GM19324 (cell line): ENCODE measurements at regions not wholly inside any gene's neighbourhood (a gene's known extent, or its start where the extent isn't known, plus 50 kb on each side); places are given as distances from the start of the nearest gene placed in this dataset.
"Not testable (repeated sequence)": the region's sequence is repeated elsewhere in the genome, so short reads cannot be mapped to it uniquely, and the experiment has no call there.

ENCODE experiments used
- ATAC-seq: cut with Tn5 transposase; IDR thresholded peaks from one replicate; pipeline ENCODE4 v1.9.1; 2021; ENCODE audit warnings: mild to moderate bottlenecking, moderate library complexity; ENCODE audit not compliant: unreplicated experiment, low FRiP score

DNA sequence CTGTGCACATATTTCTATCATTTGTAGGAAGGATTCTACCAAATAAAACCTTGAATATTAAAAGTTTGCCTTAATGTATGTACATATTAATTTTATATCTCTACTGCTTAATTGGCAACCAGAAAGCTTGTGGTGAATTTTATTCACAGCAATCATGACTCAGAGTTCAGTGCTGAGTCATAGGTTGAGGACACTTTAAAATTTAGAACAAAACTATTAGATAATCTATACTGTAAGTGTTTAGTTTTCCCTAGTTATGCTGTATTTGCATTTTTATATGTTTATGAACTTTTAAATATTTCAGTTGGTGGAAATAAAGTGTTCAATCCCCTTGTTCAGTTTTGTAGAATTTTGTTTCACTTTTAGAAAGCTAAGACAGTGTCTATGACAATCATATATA, 841.5 kb downstream of the KCNT2 start:
- ATAC-seq, result no peak

DNA sequence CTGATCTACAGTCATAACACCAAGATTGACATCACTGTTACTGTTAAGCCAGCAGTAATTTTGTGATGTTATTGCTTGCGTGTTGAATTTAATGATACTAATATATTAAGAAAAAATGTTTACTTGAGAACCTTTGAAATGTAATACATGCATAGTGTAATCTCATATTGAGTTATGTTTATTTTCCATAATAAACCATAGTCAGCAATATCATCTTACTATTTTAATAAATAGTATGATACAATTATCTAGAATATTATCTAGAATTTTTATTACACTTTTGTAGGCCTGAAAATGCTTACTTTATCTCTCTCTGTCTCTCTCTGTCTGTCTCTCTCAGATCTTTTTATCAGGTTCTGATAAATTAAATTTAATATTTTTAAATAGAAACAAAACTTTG, 843.1 kb downstream of the KCNT2 start:
- ATAC-seq, result no peak

DNA sequence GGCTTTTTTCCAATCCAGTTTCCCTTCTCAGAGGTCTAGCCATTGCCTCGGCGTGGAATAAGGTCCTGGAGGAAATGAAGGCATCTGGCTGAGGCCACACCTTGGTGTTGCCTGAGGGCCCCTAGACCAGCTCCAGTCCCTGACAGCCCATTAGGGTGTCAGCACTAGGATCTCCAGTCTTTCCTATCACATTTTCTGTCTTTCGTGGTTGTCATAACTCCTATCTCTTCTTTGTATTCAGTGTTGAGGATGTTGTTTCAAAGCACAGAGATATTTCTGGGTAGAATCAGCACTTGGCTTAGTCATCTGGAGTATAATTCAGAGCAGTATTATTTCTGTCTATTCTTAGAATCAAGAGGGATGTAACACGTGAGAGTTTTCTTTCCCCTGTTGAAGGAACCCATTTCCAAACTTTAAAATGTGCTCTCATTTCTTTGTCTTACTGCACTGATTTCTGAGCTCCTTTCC, 844.3 kb downstream of the KCNT2 start:
- no peak for ATAC-seq

DNA sequence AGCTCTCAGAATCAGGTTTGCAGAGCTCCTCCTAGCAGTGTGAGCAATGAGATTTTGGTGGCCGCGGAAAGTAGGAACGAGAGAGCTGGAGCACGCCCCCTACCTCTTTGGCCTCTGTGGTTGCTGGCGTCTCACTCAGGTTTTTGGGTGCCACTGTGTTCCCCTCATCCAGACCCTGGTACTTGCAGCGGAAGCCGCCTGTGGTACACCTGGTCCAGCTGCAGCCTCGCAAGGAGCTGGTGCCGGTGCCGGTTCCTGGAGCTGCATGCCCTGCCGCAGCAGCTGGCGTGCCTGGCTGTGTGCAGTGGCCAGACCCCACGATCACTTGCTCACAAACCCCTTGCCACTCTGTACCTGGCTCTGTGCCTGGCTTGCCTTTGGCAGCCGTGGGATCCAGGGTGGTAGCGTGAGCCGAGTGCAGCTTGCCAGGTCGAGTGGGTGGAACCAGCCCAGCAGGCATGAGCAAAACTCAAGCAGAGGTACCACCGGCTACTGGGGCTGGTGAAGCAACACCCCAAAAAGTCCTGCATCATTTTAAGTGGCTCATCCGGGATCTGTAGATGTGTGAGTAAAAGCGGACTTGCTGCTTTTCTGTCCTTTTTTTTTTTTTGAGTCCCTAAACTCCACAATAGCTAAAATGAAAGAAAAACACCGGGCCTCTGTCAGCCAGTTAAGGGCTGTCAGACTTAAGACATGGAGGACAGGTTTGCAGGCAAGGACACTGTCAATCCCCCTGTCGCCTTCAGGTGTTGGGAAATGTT, 844.9 kb downstream of the KCNT2 start:
- no peak for ATAC-seq

DNA sequence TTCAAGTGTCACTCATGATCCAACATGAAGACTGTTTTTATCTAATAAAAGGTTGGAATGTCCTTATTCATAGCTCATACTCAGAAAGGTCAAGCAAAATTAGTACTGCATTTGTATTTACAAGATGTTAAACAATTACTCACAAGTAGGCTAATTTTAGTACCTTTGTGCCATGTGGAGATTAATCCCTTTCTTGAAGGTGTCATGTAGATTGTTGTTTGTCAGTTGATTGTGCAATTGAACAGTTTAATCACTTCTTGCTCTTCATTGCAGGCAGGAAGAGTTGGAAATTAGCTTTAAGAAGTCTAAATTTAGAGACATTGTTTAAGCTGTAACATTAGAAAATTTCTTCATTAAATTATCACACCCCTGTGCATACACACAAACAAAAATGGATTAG, 847.1 kb downstream of the KCNT2 start:
- ATAC-seq, result no peak

DNA sequence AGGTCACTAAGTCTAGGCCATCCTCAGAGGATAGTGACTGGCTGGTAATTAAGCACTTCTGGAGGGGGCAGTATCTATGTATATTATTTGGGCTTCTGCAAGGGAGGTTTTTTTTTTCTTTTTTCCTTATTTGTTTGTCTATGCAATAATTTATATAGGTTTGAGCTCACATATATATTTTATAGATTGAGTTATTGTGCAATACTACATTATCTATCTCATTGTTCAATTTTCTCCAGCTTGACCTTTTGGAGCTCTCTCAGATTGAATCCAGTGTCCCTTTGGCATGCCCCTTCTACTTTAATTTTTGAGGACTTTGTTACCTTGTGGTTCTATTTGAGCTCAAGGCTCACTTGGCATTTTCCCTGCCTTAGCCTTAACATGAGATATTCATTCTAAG, 852.1 kb downstream of the KCNT2 start:
- no peak for ATAC-seq

DNA sequence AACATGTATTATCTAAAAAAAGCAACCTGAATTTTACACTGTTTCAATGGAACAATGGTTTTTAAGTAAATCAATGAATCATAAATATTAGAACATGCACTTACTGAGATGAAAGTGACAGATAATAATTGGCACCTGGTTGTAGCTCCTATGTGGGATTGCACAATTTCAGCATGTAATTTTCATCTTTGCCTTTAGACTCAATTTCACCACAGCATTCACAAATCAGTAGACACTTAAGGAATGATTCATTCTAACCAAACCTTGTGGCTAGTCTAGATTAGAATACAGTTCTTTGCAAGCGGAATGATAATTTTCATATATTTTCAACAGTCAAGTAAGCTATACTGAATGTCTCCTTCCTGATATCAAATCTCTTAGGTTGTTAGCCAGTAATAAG, 853.4 kb downstream of the KCNT2 start:
- ATAC-seq, result no peak

DNA sequence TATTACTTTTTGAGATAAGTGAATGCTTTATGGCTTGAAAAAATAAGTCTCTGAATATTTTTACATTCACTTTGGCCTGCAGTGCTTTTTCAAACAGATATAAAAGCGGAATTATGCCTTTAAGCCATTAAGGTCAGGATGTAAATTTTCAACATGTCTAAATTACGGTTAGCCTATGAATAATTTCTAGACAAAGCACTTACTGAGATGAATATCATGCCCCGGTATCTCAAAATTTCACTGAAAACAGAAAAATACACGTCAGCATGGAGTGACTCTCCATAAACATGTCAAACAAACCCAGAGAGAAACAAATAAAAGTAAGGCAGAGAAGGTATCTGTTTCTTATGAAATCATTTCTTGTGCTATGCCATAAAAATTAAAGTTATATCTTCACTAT, 853.9 kb downstream of the KCNT2 start:
- ATAC-seq, result no peak

DNA sequence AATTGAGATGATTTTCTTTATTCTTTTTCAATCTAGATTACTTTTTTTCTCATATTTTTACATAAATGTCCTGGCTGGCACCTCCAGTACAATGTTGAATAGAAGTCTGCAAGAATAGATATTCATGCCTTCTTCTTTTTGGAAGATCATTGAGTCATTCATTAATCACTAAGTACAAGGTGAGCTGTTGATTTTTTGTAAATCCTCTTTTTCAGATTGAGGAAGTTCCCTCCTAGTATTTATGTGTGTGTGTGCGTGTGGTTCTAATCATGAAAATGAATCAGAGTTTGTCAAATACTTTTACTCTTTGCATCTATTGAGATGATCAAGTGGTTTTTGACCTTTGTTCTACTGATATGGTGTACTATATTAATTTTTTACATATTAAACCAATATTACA, 859.3 kb downstream of the KCNT2 start:
- ATAC-seq, result no peak

DNA sequence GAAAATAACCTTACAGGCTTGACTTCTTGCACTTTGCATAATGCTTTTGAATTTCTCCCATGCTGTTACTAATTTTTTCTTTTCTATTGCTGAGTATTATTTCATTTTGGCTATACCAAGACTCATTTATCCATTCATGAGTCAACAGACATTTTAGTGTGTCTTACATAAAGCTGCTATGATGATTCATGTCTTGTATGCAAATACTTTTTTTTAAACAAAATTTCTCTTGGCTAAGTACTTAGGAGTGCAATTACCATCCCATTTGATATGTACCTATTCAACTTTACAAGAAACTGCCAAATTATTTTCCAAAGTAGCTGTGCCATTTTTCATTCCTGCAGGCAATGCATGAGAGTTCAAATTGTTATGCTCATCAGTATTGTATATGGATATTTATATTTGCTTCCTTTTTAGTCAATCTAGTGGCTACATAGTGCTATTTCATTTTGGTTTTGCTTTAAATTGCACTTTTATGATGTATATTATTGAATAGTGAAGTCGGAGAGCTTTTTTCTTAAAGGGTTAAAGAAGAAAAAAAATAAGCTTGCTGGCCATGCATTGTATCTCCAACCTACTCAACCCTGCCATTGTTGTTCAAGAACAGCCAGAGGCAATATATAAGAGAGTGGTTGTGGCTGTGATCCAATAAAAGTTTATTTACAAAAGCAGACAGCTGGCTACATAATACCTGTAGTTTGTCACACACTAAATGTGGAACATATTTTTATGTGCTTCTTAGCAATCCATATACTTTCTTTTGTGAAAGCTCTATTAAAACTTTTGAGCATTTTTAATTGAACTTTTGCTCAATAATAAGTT, 862.8 kb downstream of the KCNT2 start:
- no peak for ATAC-seq

DNA sequence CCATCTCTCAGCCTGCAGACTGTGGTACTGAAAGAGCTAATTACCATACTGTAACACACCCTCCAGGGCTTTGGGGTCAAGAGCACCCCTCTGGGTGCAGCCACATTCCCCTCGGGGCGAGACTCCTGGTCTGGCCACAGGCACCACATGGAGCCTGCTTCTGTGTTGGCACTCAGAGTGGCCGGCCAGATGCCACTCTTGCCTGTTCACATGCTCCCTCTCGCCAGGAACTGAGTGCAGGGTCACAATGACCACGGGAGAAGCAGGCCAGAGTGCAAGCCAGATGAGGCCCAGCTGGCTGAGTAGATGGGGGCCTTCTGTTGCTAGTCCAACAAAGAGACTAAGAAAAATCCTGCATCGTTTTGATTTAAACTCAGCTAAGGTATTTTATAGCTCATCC, 864.0 kb downstream of the KCNT2 start:
- no peak for ATAC-seq

DNA sequence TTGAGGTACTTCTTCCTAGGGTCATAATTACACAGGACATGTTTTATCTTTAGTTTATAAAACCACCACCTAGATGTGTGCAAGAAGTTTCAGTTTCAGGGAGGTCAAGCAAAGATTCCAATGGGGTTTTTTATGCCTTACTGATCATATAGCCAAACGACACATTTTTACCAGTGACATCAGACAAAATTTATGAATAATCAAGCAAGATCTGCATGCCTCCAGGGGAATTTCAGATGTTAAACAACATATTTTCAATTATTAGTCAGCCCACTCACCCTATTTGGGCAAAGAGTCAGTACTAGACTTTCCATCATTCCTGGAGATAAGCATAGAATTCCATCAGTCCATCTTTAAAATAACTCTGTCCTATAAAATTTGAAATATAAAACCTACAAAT, 867.4 kb downstream of the KCNT2 start:
- no peak for ATAC-seq

DNA sequence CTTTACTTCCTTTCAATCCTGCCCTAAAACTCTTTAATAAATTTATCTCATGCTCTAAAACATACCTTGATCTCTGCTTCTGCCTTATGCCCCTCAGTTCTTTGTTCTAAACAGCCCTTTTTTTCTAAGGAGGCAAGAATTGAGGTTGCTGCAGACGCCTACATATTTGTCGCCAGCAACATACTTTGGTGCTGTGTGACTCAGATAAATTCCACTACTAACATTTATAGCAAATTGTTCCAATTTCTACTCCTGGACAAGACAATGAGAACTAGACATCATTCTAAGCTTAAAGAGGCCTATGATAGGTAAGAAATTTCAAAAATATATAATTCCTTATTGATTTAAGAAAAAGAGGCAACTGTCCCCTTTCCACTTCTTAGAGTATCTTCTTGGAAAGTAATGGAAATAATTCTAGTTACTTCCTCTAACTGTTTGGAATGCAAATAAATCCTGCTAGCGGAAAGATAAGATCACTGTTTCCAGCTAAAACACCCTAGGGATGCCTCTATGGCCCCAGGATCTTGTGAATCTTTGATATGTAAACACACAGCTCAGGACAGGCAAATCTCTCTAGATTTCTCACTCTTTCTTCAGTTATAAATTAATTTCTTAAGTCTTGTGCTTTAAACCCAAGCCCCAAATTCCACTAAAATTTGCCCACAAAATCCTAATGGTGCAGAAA, 869.1 kb downstream of the KCNT2 start:
- ATAC-seq, result no peak

DNA sequence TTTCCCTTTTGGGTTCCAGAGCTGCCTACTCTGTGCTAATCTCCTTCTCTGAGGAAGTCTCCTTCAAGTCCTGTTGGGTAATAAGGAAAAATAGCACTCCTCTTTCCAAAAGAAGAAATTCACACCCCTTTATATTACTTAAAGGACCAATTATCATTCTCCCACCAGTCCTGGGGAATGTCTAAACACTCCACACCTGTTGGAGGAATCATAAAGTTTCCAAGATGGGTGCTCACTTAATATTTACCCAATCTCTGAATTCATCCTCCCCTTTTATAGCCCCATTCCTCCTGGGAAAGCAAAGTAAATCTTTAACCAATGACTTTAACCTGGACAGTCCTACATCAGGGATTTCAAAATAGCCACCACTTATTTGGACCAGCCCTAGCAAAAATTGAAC, 873.1 kb downstream of the KCNT2 start:
- no peak for ATAC-seq

DNA sequence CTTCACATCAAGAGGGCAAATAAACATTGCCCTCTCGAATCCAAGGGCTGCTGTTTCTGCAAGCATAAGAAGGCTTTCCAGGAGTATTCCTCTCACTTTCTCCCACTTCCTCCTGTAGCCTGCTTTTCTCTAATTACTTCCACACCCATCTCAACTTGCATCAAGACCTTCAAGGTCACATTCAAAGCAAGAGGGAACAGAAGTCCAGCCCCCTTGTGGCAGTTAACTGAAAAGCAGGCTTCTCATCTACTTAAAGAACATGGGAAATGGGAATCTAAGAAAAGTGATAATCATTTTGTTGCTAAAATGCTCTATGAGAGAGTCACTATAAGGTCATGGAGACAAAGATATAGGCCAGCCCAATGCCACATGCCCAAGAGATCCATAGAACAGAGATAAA, 874.4 kb downstream of the KCNT2 start:
- no peak for ATAC-seq

DNA sequence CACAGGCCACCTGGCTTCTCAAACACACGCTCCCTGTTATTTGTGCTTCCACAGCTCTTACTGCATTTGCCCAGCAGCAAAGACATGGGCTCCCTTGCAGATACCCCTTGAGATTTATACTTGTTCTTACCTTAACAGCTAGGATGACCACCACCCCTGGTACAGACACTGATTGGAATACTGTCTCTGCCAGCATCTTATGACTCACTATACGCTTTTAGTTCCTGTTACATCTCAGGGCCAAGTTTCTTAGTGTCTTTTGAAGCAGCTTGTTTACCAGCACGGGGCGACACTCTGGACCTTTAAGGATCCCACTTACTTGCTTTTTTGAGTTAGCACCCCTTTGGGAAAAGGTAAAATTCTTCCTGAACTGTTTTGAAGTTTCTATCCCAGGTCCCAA, 874.8 kb downstream of the KCNT2 start:
- no peak for ATAC-seq

DNA sequence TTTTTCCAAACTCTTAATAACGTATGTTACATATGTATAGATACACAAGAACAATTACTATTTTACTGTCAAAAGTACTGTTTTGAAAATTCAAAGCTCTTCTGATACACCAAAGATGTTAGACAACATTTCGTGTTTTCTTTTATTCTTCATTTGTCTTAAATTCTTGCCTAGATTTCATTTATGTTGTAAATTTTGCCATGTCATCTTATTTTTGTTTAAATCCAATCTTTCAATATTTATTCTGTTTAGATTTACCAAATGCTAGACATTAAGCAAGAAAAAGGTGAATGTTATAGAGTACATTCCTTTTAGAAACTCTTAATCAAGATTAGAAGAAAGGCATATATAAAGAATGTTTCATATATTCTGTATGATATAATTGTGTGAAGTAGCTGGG, 876.9 kb downstream of the KCNT2 start:
- no peak for ATAC-seq

DNA sequence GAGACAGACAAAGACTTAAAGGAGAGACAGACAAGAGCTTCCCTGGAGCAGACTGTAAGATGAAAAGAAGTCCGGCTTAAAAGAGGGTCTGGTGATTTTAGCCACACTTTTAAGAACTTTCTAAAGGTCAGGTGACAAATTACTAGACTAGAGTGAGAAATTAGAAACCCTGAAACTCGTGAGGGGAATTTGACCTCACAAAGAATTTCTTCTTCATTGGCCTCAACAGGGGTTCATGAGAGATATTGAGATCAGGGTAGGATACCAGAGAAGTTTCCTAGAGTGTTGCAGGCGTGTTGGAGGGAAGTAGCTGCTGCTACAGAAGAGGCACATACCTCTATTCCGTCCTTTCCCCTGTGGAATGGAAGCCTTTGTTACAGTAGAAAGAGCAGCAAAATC, 884.4 kb downstream of the KCNT2 start:
- ATAC-seq, result no peak

DNA sequence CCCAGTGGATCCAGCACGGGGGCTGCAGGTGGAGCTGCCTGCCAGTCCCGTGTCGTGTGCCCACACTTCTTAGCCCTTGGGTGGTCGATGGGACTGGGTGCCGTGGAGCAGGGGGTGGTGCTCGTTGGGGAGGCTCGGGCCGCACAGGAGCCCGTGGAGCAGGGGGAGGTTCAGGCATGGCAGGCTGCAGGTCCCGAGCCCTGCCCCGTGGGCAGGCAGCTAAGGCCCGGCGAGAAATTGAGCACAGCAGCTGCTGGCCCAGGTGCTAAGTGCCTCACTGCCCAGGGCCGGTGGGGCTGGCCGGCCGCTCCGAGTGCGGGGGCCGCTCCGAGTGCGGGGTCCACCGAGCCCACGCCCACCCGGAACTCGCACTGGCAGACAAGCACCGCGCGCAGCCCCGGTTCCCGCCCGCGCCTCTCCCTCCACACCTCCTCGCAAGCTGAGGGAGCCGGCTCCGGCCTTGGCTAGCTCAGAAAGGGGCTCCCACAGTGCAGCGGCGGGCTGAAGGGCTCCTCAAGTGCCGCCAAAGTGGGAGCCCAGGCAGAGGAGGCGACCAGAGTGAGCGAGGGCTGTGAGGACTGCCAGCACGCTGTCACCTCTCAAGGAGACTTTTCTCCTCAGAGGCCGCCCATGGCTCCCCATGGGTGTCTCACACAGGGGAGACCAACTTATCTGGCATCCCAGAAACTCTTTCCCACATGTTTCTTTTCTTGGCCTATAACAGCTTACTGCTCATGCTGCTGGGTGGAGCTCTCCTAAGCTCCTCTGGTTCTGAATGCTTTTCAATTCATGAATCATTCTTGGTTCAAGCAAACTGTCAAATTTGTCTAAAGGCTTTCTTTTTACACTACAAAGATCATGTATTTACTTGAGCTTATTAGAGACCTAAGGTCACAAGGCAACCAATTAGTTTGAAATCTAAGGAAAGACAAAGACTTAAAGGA, 885.1 kb downstream of the KCNT2 start:
- ATAC-seq, result not testable (repeated sequence)

DNA sequence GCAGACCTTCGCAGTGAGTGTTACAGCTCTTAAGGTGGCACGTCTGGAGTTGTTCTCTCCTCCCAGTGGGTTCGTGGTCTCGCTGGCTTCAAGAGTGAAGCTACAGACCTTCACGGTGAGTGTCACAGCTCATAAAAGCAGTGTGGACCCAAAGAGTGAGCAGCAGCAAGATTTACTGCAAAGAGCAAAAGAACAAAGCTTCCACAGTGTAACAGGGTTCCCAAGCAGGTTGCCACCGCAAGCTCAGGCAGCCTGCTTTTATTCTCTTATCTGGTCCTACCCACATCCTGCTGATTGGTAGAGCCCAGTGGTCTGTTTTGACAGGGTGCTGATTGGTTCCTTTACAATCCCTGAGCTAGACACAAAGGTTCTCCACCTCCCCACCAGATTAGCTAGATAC, 886.1 kb downstream of the KCNT2 start:
- ATAC-seq, result not testable (repeated sequence)
